A549 (cell line): ENCODE measurements at regions not wholly inside any gene's neighbourhood (a gene's known extent, or its start where the extent isn't known, plus 50 kb on each side); places are given as distances from the start of the nearest gene placed in this dataset.

Experiments
- ATAC-seq, 2 experiments: fragments of 200-7000 bp in 1 of 2; fragments of >200 bp in 1 of 2; cut with Nextera tagmentation in 1 of 2; cut with Tn5 transposase in 1 of 2; 3 replicates each; pipeline versions ENCODE4 v1.8.0 to v1.9.1; 2018 to 2020; ENCODE audit warnings: mild to moderate bottlenecking in 1 of 2, moderate library complexity in 1 of 2
- CTCF ChIA-PET: fragments of 300-600 bp; sonication (Branson Sonifier 250); formaldehyde crosslinking; extraction: SDS; loops from one replicate; lab custom pipeline; 2021; ENCODE audit warnings: antibody characterized with exemption, inconsistent platforms; lab: Yijun Ruan, JAX
- POLR2A ChIA-PET: fragments of 350-600 bp; formaldehyde crosslinking; extraction: SDS; loops from one replicate; lab custom pipeline; 2021; ENCODE audit warnings: antibody characterized with exemption, inconsistent platforms; lab: Yijun Ruan, JAX
- DNase-seq, 2 experiments: peaks; one replicate each; pipeline versions ENCODE4 v3.0.0 to v3.0.0-alpha.2; 2011 to 2016; ENCODE audit warnings: low read depth in 1 of 2, low spot score in 1 of 2
- FAIRE-seq: peaks from 2 replicates; lab custom pipeline; 2011; peaks lifted over from hg19 to GRCh38; lab: Jason Lieb, UNC
- H3K27ac ChIP-seq, 2 experiments: fragments of >200 bp; sonication (Bioruptor Twin); formaldehyde crosslinking; 3 replicates each; pipeline ENCODE4 v1.5.1; 2016 to 2017
- H3K4me1 ChIP-seq: fragments of >200 bp; sonication (Bioruptor Twin); formaldehyde crosslinking; 3 replicates; pipeline ENCODE4 v1.6.1; 2016
- H3K4me2 ChIP-seq: fragments of >200 bp; sonication (Bioruptor Twin); formaldehyde crosslinking; 3 replicates; pipeline ENCODE4 v1.6.1; 2016
- H3K4me3 ChIP-seq: fragments of >200 bp; sonication (Bioruptor Twin); formaldehyde crosslinking; 3 replicates; pipeline ENCODE4 v1.5.1; 2016
- H3K9me3 ChIP-seq: fragments of >200 bp; sonication (Bioruptor Twin); formaldehyde crosslinking; 3 replicates; pipeline ENCODE4 v1.6.1; 2016
- CHD2 ChIP-seq: fragments of 150-350 bp; IDR thresholded peaks from 2 replicates; pipeline ENCODE4 v1.6.1; 2014; ENCODE audit warnings: low read length; ENCODE audit not compliant: partially characterized antibody
- CTCF ChIP-seq: fragments of >200 bp; sonication (Bioruptor Twin); formaldehyde crosslinking; IDR thresholded peaks from 3 replicates; pipeline ENCODE4 v1.5.1; 2016
- HOXA7 ChIP-seq: fragments of 250-450 bp; sonication (Bioruptor Pico); IDR thresholded peaks from 2 replicates; pipeline ENCODE4 v1.5.0; 2020; ENCODE audit warnings: mild to moderate bottlenecking, moderate library complexity
- MYC ChIP-seq: IDR thresholded peaks from 2 replicates; pipeline ENCODE4 v1.6.1; 2012; ENCODE audit warnings: mild to moderate bottlenecking, inconsistent platforms, low read length, improper control_type of control experiment, borderline replicate concordance
- NFE2L2 ChIP-seq: fragments of 150-350 bp; conservative IDR thresholded peaks from 2 replicates; pipeline ENCODE4 v1.6.1; 2014; ENCODE audit warnings: low read length
- NR3C1 ChIP-seq: fragments of >200 bp; sonication (Bioruptor Twin); formaldehyde crosslinking; IDR thresholded peaks from 3 replicates; pipeline ENCODE4 v1.6.1; 2017
- PHF8 ChIP-seq: fragments of 200-600 bp; sonication (generic); IDR thresholded peaks from 2 replicates; pipeline ENCODE4 v1.6.1; 2016; ENCODE audit warnings: low read depth, mild to moderate bottlenecking, antibody characterized with exemption, moderate library complexity, borderline replicate concordance
- POLR2A ChIP-seq: IDR thresholded peaks from 2 replicates; pipeline ENCODE4 v1.6.1; 2012; ENCODE audit warnings: mild to moderate bottlenecking, low read length
- POLR2AphosphoS2 ChIP-seq: conservative IDR thresholded peaks from 2 replicates; pipeline ENCODE4 v1.6.1; 2012; ENCODE audit warnings: low read length, improper control_type of control experiment, inconsistent platforms
- RAD21 ChIP-seq, 2 experiments: fragments of >200 bp in 1 of 2; sonication (Bioruptor Twin) in 1 of 2; formaldehyde crosslinking in 1 of 2; IDR thresholded peaks in 1 of 2; conservative IDR thresholded peaks in 1 of 2; 2 replicates in 1 of 2; 3 replicates in 1 of 2; pipeline ENCODE4 v1.6.1; 2012 to 2018; ENCODE audit warnings: inconsistent platforms in 1 of 2
- RARB ChIP-seq: fragments of 250-450 bp; sonication (Bioruptor Pico); IDR thresholded peaks from 2 replicates; pipeline ENCODE4 v1.8.0; 2021; ENCODE audit warnings: mild to moderate bottlenecking, moderate library complexity
- RCOR1 ChIP-seq: fragments of 150-350 bp; IDR thresholded peaks from 2 replicates; pipeline ENCODE4 v1.6.1; 2014; ENCODE audit warnings: antibody characterized with exemption, low read length, low read depth
- RFX5 ChIP-seq: fragments of 450-650 bp; IDR thresholded peaks from 2 replicates; pipeline ENCODE4 v1.7.1; 2014; ENCODE audit warnings: antibody characterized with exemption, mild to moderate bottlenecking, moderate library complexity
- RNF2 ChIP-seq: fragments of 200-600 bp; sonication (generic); IDR thresholded peaks from 2 replicates; pipeline ENCODE4 v1.6.1; 2016; ENCODE audit warnings: low read depth, mild to moderate bottlenecking, antibody characterized with exemption, moderate library complexity, borderline replicate concordance
- SMC3 ChIP-seq: fragments of >200 bp; sonication (Bioruptor Twin); formaldehyde crosslinking; IDR thresholded peaks from 3 replicates; pipeline ENCODE4 v1.6.1; 2018; ENCODE audit warnings: inconsistent platforms
- TFCP2L1 ChIP-seq: fragments of 250-450 bp; sonication (Bioruptor Pico); IDR thresholded peaks from 2 replicates; pipeline ENCODE4 v1.5.0; 2021; ENCODE audit warnings: mild to moderate bottlenecking
- ZNF302 ChIP-seq: fragments of 250-450 bp; sonication (Bioruptor Pico); IDR thresholded peaks from 2 replicates; pipeline ENCODE4 v1.9.0; 2021; ENCODE audit warnings: inconsistent platforms, mild to moderate bottlenecking, moderate library complexity
- WGBS: methylation state at CpG from one replicate; pipeline ENCODE4 v1.1.6; 2017; ENCODE audit errors: missing lambda C conversion rate; 5-methylcytosine and 5-hydroxymethylcytosine counted together
- TF ChIP-seq, protein P1 (sequence below): fragments of 450-650 bp; IDR thresholded peaks from 2 replicates; pipeline ENCODE4 v1.6.1; 2014; ENCODE audit warnings: antibody characterized with exemption
- TF ChIP-seq, protein P2 (sequence below): fragments of 200-600 bp; sonication (generic); IDR thresholded peaks from 2 replicates; pipeline ENCODE4 v1.6.1; 2016; ENCODE audit warnings: antibody characterized with exemption, mild to moderate bottlenecking, moderate library complexity
- TF ChIP-seq, protein P3 (sequence below): fragments of 250-450 bp; sonication (Bioruptor Pico); IDR thresholded peaks from 2 replicates; pipeline ENCODE4 v1.5.0; 2020; ENCODE audit warnings: low read depth, mild to moderate bottlenecking, moderate library complexity
- TF ChIP-seq, protein P4 (sequence below): IDR thresholded peaks from 2 replicates; pipeline ENCODE4 v1.6.1; 2012
- TF ChIP-seq, protein P5 (sequence below): IDR thresholded peaks from 2 replicates; pipeline ENCODE4 v1.6.1; 2012; ENCODE audit warnings: low read depth, borderline replicate concordance

- WGBS, result 51% methylated on average over 2 of the region's 2 CpGs
- CTCF ChIA-PET, result no interaction called here
- no peak for FAIRE-seq
- H3K9me3 ChIP-seq, result no peaks in the 10 kb centered on the region
- TF ChIP-seq NFE2L2 (0 out of 2 replicates have a peak, but pooled peaks have one; percentile 23), PHF8 (no peak)
- TF ChIP-seq, all 56 proteins: peak for 1
- Histone ChIP-seq H3K27ac (no peak overlapping the region), H3K4me3 (no peak overlapping the region), H3K4me2 (no peak overlapping the region), H3K4me1 (no peaks in the 10 kb centered on the region)
- POLR2A ChIA-PET, result no interaction called here
- DNase-seq (peak in 1 of 2 experiments; percentile 2), ATAC-seq (no peak)
Observed at GRCh38 chr12:40439771-40440492, 215.1 kb downstream of the LRRK2 start.

DNA sequence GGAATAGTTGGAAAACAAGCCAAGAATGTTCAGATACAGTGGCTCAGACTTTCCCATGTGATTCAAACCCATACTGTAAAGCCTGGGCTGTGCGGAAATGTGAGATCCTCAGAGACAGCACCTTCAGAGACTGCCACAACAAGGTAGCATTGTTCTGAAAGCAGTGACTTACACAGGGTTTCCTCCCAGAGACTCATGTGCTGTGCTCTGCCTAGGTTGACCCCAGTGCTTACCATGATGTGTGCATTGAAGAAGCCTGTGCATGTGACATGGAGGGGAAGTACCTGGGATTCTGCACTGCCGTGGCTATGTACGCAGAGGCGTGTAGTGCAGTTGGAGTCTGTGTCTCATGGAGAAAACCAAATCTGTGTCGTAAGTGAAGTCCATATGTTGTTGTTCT is 219.4 kb downstream of the LRRK2 start:
- Histone ChIP-seq H3K9me3 (no peaks in the 10 kb centered on the region), H3K4me3 (no peak overlapping the region), H3K4me2 (no peak overlapping the region), H3K27ac (no peak overlapping the region), H3K4me1 (no peaks in the 10 kb centered on the region)
- WGBS, result 80% methylated on average over 5 of the region's 5 CpGs
- DNase-seq (peak in 1 of 2 experiments; percentile 2), ATAC-seq (no peak), FAIRE-seq (no peak)
- TF ChIP-seq RFX5, result no peak
- TF ChIP-seq MYC, result no peak
- TF ChIP-seq, protein P1, sequence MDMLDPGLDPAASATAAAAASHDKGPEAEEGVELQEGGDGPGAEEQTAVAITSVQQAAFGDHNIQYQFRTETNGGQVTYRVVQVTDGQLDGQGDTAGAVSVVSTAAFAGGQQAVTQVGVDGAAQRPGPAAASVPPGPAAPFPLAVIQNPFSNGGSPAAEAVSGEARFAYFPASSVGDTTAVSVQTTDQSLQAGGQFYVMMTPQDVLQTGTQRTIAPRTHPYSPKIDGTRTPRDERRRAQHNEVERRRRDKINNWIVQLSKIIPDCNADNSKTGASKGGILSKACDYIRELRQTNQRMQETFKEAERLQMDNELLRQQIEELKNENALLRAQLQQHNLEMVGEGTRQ, result no peak
- TF ChIP-seq CTCF, result no peak
- TF ChIP-seq, protein P2, sequence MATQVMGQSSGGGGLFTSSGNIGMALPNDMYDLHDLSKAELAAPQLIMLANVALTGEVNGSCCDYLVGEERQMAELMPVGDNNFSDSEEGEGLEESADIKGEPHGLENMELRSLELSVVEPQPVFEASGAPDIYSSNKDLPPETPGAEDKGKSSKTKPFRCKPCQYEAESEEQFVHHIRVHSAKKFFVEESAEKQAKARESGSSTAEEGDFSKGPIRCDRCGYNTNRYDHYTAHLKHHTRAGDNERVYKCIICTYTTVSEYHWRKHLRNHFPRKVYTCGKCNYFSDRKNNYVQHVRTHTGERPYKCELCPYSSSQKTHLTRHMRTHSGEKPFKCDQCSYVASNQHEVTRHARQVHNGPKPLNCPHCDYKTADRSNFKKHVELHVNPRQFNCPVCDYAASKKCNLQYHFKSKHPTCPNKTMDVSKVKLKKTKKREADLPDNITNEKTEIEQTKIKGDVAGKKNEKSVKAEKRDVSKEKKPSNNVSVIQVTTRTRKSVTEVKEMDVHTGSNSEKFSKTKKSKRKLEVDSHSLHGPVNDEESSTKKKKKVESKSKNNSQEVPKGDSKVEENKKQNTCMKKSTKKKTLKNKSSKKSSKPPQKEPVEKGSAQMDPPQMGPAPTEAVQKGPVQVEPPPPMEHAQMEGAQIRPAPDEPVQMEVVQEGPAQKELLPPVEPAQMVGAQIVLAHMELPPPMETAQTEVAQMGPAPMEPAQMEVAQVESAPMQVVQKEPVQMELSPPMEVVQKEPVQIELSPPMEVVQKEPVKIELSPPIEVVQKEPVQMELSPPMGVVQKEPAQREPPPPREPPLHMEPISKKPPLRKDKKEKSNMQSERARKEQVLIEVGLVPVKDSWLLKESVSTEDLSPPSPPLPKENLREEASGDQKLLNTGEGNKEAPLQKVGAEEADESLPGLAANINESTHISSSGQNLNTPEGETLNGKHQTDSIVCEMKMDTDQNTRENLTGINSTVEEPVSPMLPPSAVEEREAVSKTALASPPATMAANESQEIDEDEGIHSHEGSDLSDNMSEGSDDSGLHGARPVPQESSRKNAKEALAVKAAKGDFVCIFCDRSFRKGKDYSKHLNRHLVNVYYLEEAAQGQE, result no peak
- no peak for TF ChIP-seq RCOR1
- TF ChIP-seq RARB (CRISPR knock-in tag), result no peak
- TF ChIP-seq TFCP2L1 (CRISPR knock-in tag), result no peak
- TF ChIP-seq NR3C1, result no peak
- CTCF ChIA-PET, result no interaction called here
- POLR2A ChIA-PET, result no interaction called here

- CTCF ChIA-PET, result interaction anchor here (0.7 to 1.4 kb wide), 7 partner anchors 9 to 471 kb away, joined by 3 to 4 read pairs (median 3); no protein-coding TSS in a partner anchor
- POLR2A ChIA-PET, result no interaction called here
- ATAC-seq, result peak in 1 of 2 experiments; percentile 61; a peak in 2 of 6 replicates
- DNase-seq, result peak; percentile 32 to 42
- Histone ChIP-seq H3K9me3 (no peaks in the 10 kb centered on the region), H3K4me2 (no peak overlapping the region), H3K4me3 (no peak overlapping the region), H3K27ac (no peak overlapping the region), H3K4me1 (no peaks in the 10 kb centered on the region)
- FAIRE-seq, result no peak
- TF ChIP-seq RNF2 (no peak), SMC3 (peak; percentile 50; the same call in 2 of the 3 replicates), MYC (no peak), HOXA7 (CRISPR knock-in tag) (no peak), ZNF302 (CRISPR knock-in tag) (no peak), POLR2AphosphoS2 (no peak), RAD21 (conservative IDR thresholded peaks at IDR 0.05 in 1 of 2, IDR thresholded peaks at IDR 0.05 in 1 of 2) (peak; percentile 45 to 46; a peak in 2 of 5 replicates), CTCF (peak; percentile 57), CHD2 (no peak), POLR2A (no peak)
- TF ChIP-seq, protein P3, sequence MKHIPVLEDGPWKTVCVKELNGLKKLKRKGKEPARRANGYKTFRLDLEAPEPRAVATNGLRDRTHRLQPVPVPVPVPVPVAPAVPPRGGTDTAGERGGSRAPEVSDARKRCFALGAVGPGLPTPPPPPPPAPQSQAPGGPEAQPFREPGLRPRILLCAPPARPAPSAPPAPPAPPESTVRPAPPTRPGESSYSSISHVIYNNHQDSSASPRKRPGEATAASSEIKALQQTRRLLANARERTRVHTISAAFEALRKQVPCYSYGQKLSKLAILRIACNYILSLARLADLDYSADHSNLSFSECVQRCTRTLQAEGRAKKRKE, result no peak
- TF ChIP-seq, protein P4, sequence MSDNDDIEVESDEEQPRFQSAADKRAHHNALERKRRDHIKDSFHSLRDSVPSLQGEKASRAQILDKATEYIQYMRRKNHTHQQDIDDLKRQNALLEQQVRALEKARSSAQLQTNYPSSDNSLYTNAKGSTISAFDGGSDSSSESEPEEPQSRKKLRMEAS, result no peak
- TF ChIP-seq, protein P5, sequence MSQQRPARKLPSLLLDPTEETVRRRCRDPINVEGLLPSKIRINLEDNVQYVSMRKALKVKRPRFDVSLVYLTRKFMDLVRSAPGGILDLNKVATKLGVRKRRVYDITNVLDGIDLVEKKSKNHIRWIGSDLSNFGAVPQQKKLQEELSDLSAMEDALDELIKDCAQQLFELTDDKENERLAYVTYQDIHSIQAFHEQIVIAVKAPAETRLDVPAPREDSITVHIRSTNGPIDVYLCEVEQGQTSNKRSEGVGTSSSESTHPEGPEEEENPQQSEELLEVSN, result no peak
Observed at GRCh38 chr12:40446385-40446784, 221.6 kb downstream of the LRRK2 start.
